Caco-2 (cell line): ENCODE measurements at regions not wholly inside any gene's neighbourhood (a gene's known extent, or its start where the extent isn't known, plus 50 kb on each side); places are given as distances from the start of the nearest gene placed in this dataset.

ENCODE experiments used
- BruUV-seq: library from RNA; stranded (reverse); fragments of 400-500 nt; replicated peaks from 2 replicates; lab custom pipeline; 2021; lab: Mats Ljungman, UMichigan
- CTCF ChIA-PET: fragments of 300-600 bp; sonication (Branson Sonifier 250); formaldehyde crosslinking; loops from one replicate; lab custom pipeline; 2022; ENCODE audit warnings: antibody characterized with exemption; lab: Charles Lee
- POLR2A ChIA-PET: fragments of 300-600 bp; sonication (Branson Sonifier 250); formaldehyde crosslinking; loops from one replicate; lab custom pipeline; 2022; ENCODE audit warnings: antibody characterized with exemption; lab: Charles Lee
- DNase-seq, 2 experiments: peaks; one replicate each; pipeline versions ENCODE4 v3.0.0 to v3.0.0-alpha.2; 2020 to 2022
- H3K27me3 ChIP-seq: replicated peaks from 2 replicates; pipeline ENCODE4 v1.6.0; 2011; ENCODE audit warnings: low read length; ENCODE audit not compliant: control insufficient read depth, insufficient read depth
- H3K36me3 ChIP-seq: 2 replicates; pipeline ENCODE4 v1.5.1; 2011; ENCODE audit warnings: low read length; ENCODE audit not compliant: control insufficient read depth, insufficient read depth
- H3K4me1 ChIP-seq: fragments of 250-450 bp; sonication (Bioruptor Pico); 2 replicates; pipeline ENCODE4 v1.5.1; 2020; ENCODE audit warnings: mild to moderate bottlenecking
- H3K4me3 ChIP-seq: 2 replicates; pipeline ENCODE4 v1.5.1; 2011; ENCODE audit warnings: low read depth, mild to moderate bottlenecking, control low read depth, low read length
- H3K9me3 ChIP-seq: fragments of 250-450 bp; sonication (Bioruptor Pico); 2 replicates; pipeline ENCODE4 v1.5.1; 2020; ENCODE audit warnings: mild to moderate bottlenecking, moderate library complexity
- H3K27ac Mint-ChIP-seq: one replicate; pipeline ENCODE4 v1.8.0; 2022; ENCODE audit warnings: mixed read lengths; ENCODE audit not compliant: unreplicated experiment
- H3K27me3 Mint-ChIP-seq: one replicate; pipeline ENCODE4 v1.8.0; 2022; ENCODE audit warnings: mixed read lengths; ENCODE audit not compliant: insufficient read depth, unreplicated experiment
- H3K36me3 Mint-ChIP-seq: one replicate; pipeline ENCODE4 v1.8.0; 2022; ENCODE audit warnings: mild to moderate bottlenecking, mixed read lengths; ENCODE audit not compliant: insufficient read depth, unreplicated experiment
- H3K4me1 Mint-ChIP-seq: one replicate; pipeline ENCODE4 v1.8.0; 2022; ENCODE audit warnings: low read depth, mixed read lengths; ENCODE audit not compliant: unreplicated experiment
- H3K4me3 Mint-ChIP-seq: one replicate; pipeline ENCODE4 v1.8.0; 2022; ENCODE audit warnings: mild to moderate bottlenecking, moderate library complexity, mixed read lengths; ENCODE audit not compliant: unreplicated experiment
- H3K9me3 Mint-ChIP-seq: one replicate; pipeline ENCODE4 v1.8.0; 2022; ENCODE audit warnings: mixed read lengths; ENCODE audit not compliant: unreplicated experiment
- CTCF ChIP-seq, 2 experiments: fragments of 200-600 bp in 1 of 2; IDR thresholded peaks; 1 replicate in 1 of 2; 2 replicates in 1 of 2; pipeline versions ENCODE4 v1.5.1 to v1.8.0; 2011 to 2022; ENCODE audit warnings: antibody characterized with exemption in 1 of 2, control low read depth in 1 of 2, inconsistent platforms in 1 of 2, low read depth in 1 of 2, low read length in 1 of 2, mild to moderate bottlenecking in 1 of 2, moderate library complexity in 1 of 2; ENCODE audit not compliant: insufficient read depth in 1 of 2, severe bottlenecking in 1 of 2, unreplicated experiment in 1 of 2
- intact Hi-C: fragments of 100-400 bp; cut with micrococcal nuclease; formaldehyde crosslinking; loops from one replicate; pipeline ENCODE4 v1.10.0; 2022; ENCODE audit not compliant: unreplicated experiment

GRCh38 chr9:81380504-81381359, 308.6 kb downstream of the TLE1 start:
- Histone ChIP-seq H3K4me3 (no peak overlapping the region), H3K27me3 (no peaks in the 10 kb centered on the region), H3K9me3 (no peaks in the 10 kb centered on the region), H3K36me3 (no peaks in the 10 kb centered on the region), H3K4me1 (no peaks in the 10 kb centered on the region)
- H3K36me3 Mint-ChIP-seq, result no peaks in the 10 kb centered on the region
- H3K27me3 Mint-ChIP-seq, result no peaks in the 10 kb centered on the region
- no TSS peak for BruUV-seq
- H3K9me3 Mint-ChIP-seq, result no peaks in the 10 kb centered on the region
- intact Hi-C loops, result no loop called here
- CTCF ChIA-PET, result no interaction called here
- POLR2A ChIA-PET, result no interaction called here
- no peaks in the 10 kb centered on the region for H3K4me1 Mint-ChIP-seq
- DNase-seq, result no peak
- no peak overlapping the region for H3K27ac Mint-ChIP-seq
- no peak overlapping the region for H3K4me3 Mint-ChIP-seq
- TF ChIP-seq CTCF (IDR thresholded peaks at IDR 0.05; ENCODE audit: insufficient read depth in 1 of 2, low read depth in 1 of 2, low read length in 1 of 2, severe bottlenecking in 1 of 2, unreplicated experiment in 1 of 2), result no peak

- Mint-ChIP-seq H3K36me3 (no peaks in the 10 kb centered on the region), H3K27ac (no peak overlapping the region), H3K4me1 (no peaks in the 10 kb centered on the region), H3K27me3 (no peaks in the 10 kb centered on the region), H3K9me3 (no peaks in the 10 kb centered on the region), H3K4me3 (no peak overlapping the region)
- Histone ChIP-seq H3K27me3 (no peaks in the 10 kb centered on the region), H3K9me3 (no peaks in the 10 kb centered on the region), H3K4me1 (no peaks in the 10 kb centered on the region), H3K4me3 (no peak overlapping the region), H3K36me3 (no peaks in the 10 kb centered on the region)
- TF ChIP-seq CTCF (IDR thresholded peaks at IDR 0.05; ENCODE audit: insufficient read depth in 1 of 2, low read depth in 1 of 2, low read length in 1 of 2, severe bottlenecking in 1 of 2, unreplicated experiment in 1 of 2), result no peak
- no TSS peak for BruUV-seq
- DNase-seq, result no peak
- intact Hi-C loops, result no loop called here
- ChIA-PET CTCF (no interaction called here), POLR2A (no interaction called here)
Measured at GRCh38 chr9:81379655-81380054, 309.7 kb downstream of the TLE1 start.

- no peaks in the 10 kb centered on the region for H3K4me1 Mint-ChIP-seq
- H3K4me1 ChIP-seq, result no peaks in the 10 kb centered on the region
- CTCF ChIA-PET, result no interaction called here
- POLR2A ChIA-PET, result no interaction called here
- no TSS peak for BruUV-seq
- H3K4me3 ChIP-seq, result no peak overlapping the region
- intact Hi-C loops, result no loop called here
- no peak for DNase-seq
- no peak overlapping the region for H3K4me3 Mint-ChIP-seq
- H3K27me3 Mint-ChIP-seq, result no peaks in the 10 kb centered on the region
- TF ChIP-seq CTCF (IDR thresholded peaks at IDR 0.05; ENCODE audit: insufficient read depth in 1 of 2, low read depth in 1 of 2, low read length in 1 of 2, severe bottlenecking in 1 of 2, unreplicated experiment in 1 of 2), result no peak
- H3K9me3 ChIP-seq, result no peaks in the 10 kb centered on the region
- H3K27me3 ChIP-seq, result no peaks in the 10 kb centered on the region
- no peaks in the 10 kb centered on the region for H3K36me3 Mint-ChIP-seq
- H3K9me3 Mint-ChIP-seq, result no peaks in the 10 kb centered on the region
- H3K36me3 ChIP-seq, result no peaks in the 10 kb centered on the region
- no peak overlapping the region for H3K27ac Mint-ChIP-seq
Measured at GRCh38 chr9:81377921-81378320, 311.4 kb downstream of the TLE1 start.
